IMR-90 (cell line): ENCODE measurements at regions not wholly inside any gene's neighbourhood (a gene's known extent, or its start where the extent isn't known, plus 50 kb on each side); places are given as distances from the start of the nearest gene placed in this dataset.

Source experiments
- ATAC-seq: fragments of 200-7000 bp; cut with Tn5 transposase; 2 replicates; pipeline ENCODE4 v1.9.1; 2020; ENCODE audit warnings: low read depth, mild to moderate bottlenecking, moderate library complexity
- BruUV-seq: library from RNA; stranded (reverse); fragments of 400-500 nt; replicated peaks from 2 replicates; lab custom pipeline; 2021; lab: Mats Ljungman, UMichigan
- CTCF ChIA-PET: fragments of 300-600 bp; formaldehyde crosslinking; extraction: SDS; loops from one replicate; lab custom pipeline; 2021; ENCODE audit warnings: antibody characterized with exemption; lab: Yijun Ruan, JAX
- POLR2A ChIA-PET: fragments of 300-600 bp; sonication (Branson Sonifier 250); formaldehyde crosslinking; loops from one replicate; lab custom pipeline; 2022; ENCODE audit warnings: antibody characterized with exemption; ENCODE audit not compliant: unreplicated experiment; lab: Charles Lee
- DNase-seq: peaks from one replicate; pipeline ENCODE4 v3.0.0; 2013
- H2AFZ ChIP-seq: replicated peaks from 2 replicates; pipeline ENCODE3; 2013; ENCODE audit warnings: low read length, mild to moderate bottlenecking; ENCODE audit not compliant: poor library complexity
- H2AK5ac ChIP-seq: 2 replicates; pipeline ENCODE4 v1.6.1; 2013; ENCODE audit warnings: low read depth, low read length, inconsistent platforms
- H2AK9ac ChIP-seq: replicated peaks from 2 replicates; pipeline ENCODE3; 2013; ENCODE audit warnings: mild to moderate bottlenecking, low read depth, low read length, moderate library complexity; ENCODE audit not compliant: poor library complexity
- H2BK120ac ChIP-seq: 2 replicates; pipeline ENCODE4 v1.6.1; 2013; ENCODE audit warnings: low read depth, low read length, inconsistent platforms
- H2BK15ac ChIP-seq: 3 replicates; pipeline ENCODE4 v1.6.1; 2013; ENCODE audit warnings: low read depth, low read length, inconsistent platforms
- H2BK20ac ChIP-seq: 2 replicates; pipeline ENCODE4 v1.6.1; 2013; ENCODE audit warnings: low read depth, mild to moderate bottlenecking, inconsistent platforms, low read length, moderate library complexity
- H2BK5ac ChIP-seq: 2 replicates; pipeline ENCODE4 v1.6.1; 2013; ENCODE audit warnings: mild to moderate bottlenecking, low read depth, low read length, inconsistent platforms; ENCODE audit not compliant: poor library complexity, severe bottlenecking
- H3K14ac ChIP-seq: replicated peaks from 2 replicates; pipeline ENCODE4 v1.6.1; 2013; ENCODE audit warnings: low read depth, low read length, inconsistent platforms
- H3K18ac ChIP-seq: 2 replicates; pipeline ENCODE4 v1.6.1; 2013; ENCODE audit warnings: low read depth, low read length, control low read depth
- H3K23ac ChIP-seq: 2 replicates; pipeline ENCODE4 v1.6.1; 2013; ENCODE audit warnings: low read depth, low read length, inconsistent platforms
- H3K27ac ChIP-seq: 2 replicates; pipeline ENCODE4 v1.5.1; 2013; ENCODE audit warnings: mild to moderate bottlenecking, control low read depth, low read length; ENCODE audit not compliant: insufficient read depth
- H3K27me3 ChIP-seq: 2 replicates; pipeline ENCODE4 v1.6.1; 2013; ENCODE audit warnings: low read length; ENCODE audit not compliant: control insufficient read depth, insufficient read depth
- H3K36me3 ChIP-seq: 2 replicates; pipeline ENCODE4 v1.6.1; 2013; ENCODE audit warnings: low read length, mixed read lengths; ENCODE audit not compliant: control insufficient read depth, insufficient read depth
- H3K4ac ChIP-seq: 2 replicates; pipeline ENCODE4 v1.6.1; 2013; ENCODE audit warnings: low read depth, low read length, inconsistent platforms
- H3K4me1 ChIP-seq: 2 replicates; pipeline ENCODE4 v1.6.1; 2013; ENCODE audit warnings: low read length, mixed read lengths; ENCODE audit not compliant: control insufficient read depth, insufficient read depth
- H3K4me2 ChIP-seq: 2 replicates; pipeline ENCODE4 v1.6.1; 2013; ENCODE audit warnings: low read depth, mild to moderate bottlenecking, control low read depth, low read length, moderate library complexity
- H3K4me3 ChIP-seq: 2 replicates; pipeline ENCODE4 v1.5.1; 2013; ENCODE audit warnings: low read depth, mild to moderate bottlenecking, control low read depth, low read length, moderate library complexity; ENCODE audit not compliant: insufficient read depth
- H3K56ac ChIP-seq: 2 replicates; pipeline ENCODE4 v1.6.1; 2013; ENCODE audit warnings: low read length, inconsistent platforms; ENCODE audit not compliant: insufficient read depth; ENCODE audit errors: extremely low read depth
- H3K79me1 ChIP-seq, 2 experiments: 2 replicates each; pipeline ENCODE4 v1.6.1; 2013; ENCODE audit warnings: low read length in 2 of 2, inconsistent platforms in 1 of 2, low read depth in 1 of 2
- H3K9ac ChIP-seq: 2 replicates; pipeline ENCODE4 v1.6.1; 2013; ENCODE audit warnings: low read depth, low read length, control low read depth
- H3K9me1 ChIP-seq: 2 replicates; pipeline ENCODE4 v1.6.1; 2013; ENCODE audit warnings: low read length, inconsistent platforms; ENCODE audit not compliant: insufficient read depth
- H3K9me3 ChIP-seq: 2 replicates; pipeline ENCODE4 v1.6.1; 2013; ENCODE audit warnings: low read length; ENCODE audit not compliant: control insufficient read depth, insufficient read depth
- H4K20me1 ChIP-seq: 2 replicates; pipeline ENCODE4 v1.6.1; 2013; ENCODE audit warnings: low read length, inconsistent platforms; ENCODE audit not compliant: insufficient read depth
- H4K5ac ChIP-seq: 2 replicates; pipeline ENCODE4 v1.6.1; 2013; ENCODE audit warnings: mild to moderate bottlenecking, low read depth, low read length, control low read depth
- H4K8ac ChIP-seq, 2 experiments: 2 replicates each; pipeline ENCODE4 v1.6.1; 2013; ENCODE audit warnings: low read depth in 2 of 2, low read length in 2 of 2, control low read depth in 1 of 2, inconsistent platforms in 1 of 2
- H4K91ac ChIP-seq: 2 replicates; pipeline ENCODE4 v1.6.1; 2013; ENCODE audit warnings: low read depth, low read length, inconsistent platforms; ENCODE audit not compliant: insufficient read depth
- BHLHE40 ChIP-seq: fragments of 150-350 bp; IDR thresholded peaks from 2 replicates; pipeline ENCODE4 v1.6.1; 2016; ENCODE audit warnings: mild to moderate bottlenecking, low read depth, low read length
- CTCF ChIP-seq: conservative IDR thresholded peaks from 2 replicates; pipeline ENCODE4 v1.5.1; 2012; ENCODE audit warnings: mild to moderate bottlenecking, low read depth, low read length, improper control_type of control experiment
- FOS ChIP-seq: fragments of 150-350 bp; IDR thresholded peaks from 2 replicates; pipeline ENCODE4 v1.6.1; 2016; ENCODE audit warnings: low read depth, low read length
- MAFK ChIP-seq: IDR thresholded peaks from 2 replicates; pipeline ENCODE4 v1.6.1; 2012; ENCODE audit warnings: low read depth, low read length, improper control_type of control experiment
- MAZ ChIP-seq: IDR thresholded peaks from 2 replicates; pipeline ENCODE4 v1.6.1; 2012; ENCODE audit warnings: low read depth, mild to moderate bottlenecking, low read length, improper control_type of control experiment, moderate library complexity, borderline replicate concordance
- MXI1 ChIP-seq: IDR thresholded peaks from 2 replicates; pipeline ENCODE4 v1.6.1; 2012; ENCODE audit warnings: low read depth, mild to moderate bottlenecking, low read length, moderate library complexity, borderline replicate concordance
- POLR2A ChIP-seq: IDR thresholded peaks from 2 replicates; pipeline ENCODE4 v1.6.1; 2012; ENCODE audit warnings: mild to moderate bottlenecking, low read depth, low read length
- RAD21 ChIP-seq: IDR thresholded peaks from 2 replicates; pipeline ENCODE4 v1.6.1; 2012; ENCODE audit warnings: low read length, improper control_type of control experiment
- USF2 ChIP-seq: fragments of 150-350 bp; IDR thresholded peaks from 2 replicates; pipeline ENCODE4 v1.6.1; 2017; ENCODE audit warnings: mild to moderate bottlenecking, antibody characterized with exemption, low read length, low read depth
- WGBS, 2 experiments: methylation state at CpG; one replicate each; pipeline versions ENCODE4 v1.1.5 to v1.1.7; 2013; ENCODE audit warnings: missing lambda C conversion rate in 2 of 2; ENCODE audit not compliant: insufficient read length in 1 of 2; ENCODE audit errors: extremely low coverage in 2 of 2; 5-methylcytosine and 5-hydroxymethylcytosine counted together
- dilution Hi-C: fragments of 300-500 bp; cut with HindIII; formaldehyde crosslinking; loops from one replicate; pipeline ENCODE4 v1.14.3; 2018; ENCODE audit warnings: low sequenced_read_pairs; ENCODE audit not compliant: unreplicated experiment
- in situ Hi-C: fragments of 300-500 bp; cut with MboI; formaldehyde crosslinking; loops from 3 replicates; pipeline ENCODE4 v1.14.3; 2019; ENCODE audit warnings: low sequenced_read_pairs, inconsistent platforms, mixed read lengths
- intact Hi-C: fragments of 100-400 bp; cut with micrococcal nuclease; formaldehyde crosslinking; loops from 2 replicates; pipeline ENCODE4 v1.10.0; 2022

- Histone ChIP-seq H3K18ac (no peak overlapping the region), H2BK120ac (no peak overlapping the region), H4K91ac (no peak overlapping the region), H2AK9ac (no peak overlapping the region), H4K20me1 (no peaks in the 10 kb centered on the region), H3K4me2 (no peak overlapping the region), H2BK15ac (no peak overlapping the region), H3K4ac (no peak overlapping the region), H3K9me3 (peaks cover 5% of the 10 kb centered on the region), H3K9ac (no peak overlapping the region), H3K27ac (no peak overlapping the region), H4K8ac (no peak overlapping the region), H2BK20ac (no peak overlapping the region), H3K23ac (no peak overlapping the region), H2AK5ac (no peak overlapping the region), H3K79me1 (no peaks in the 10 kb centered on the region), H3K14ac (no peak overlapping the region), H3K4me1 (no peaks in the 10 kb centered on the region), H3K27me3 (no peaks in the 10 kb centered on the region), H3K4me3 (no peak overlapping the region), H3K36me3 (no peaks in the 10 kb centered on the region), H3K56ac (no peak overlapping the region), H3K9me1 (no peaks in the 10 kb centered on the region), H4K5ac (no peak overlapping the region), H2AFZ (no peak overlapping the region), H2BK5ac (no peak overlapping the region)
- intact Hi-C loops (no loop called here), dilution Hi-C loops (no loop called here), in situ Hi-C loops (no loop called here)
- CTCF ChIA-PET = no interaction called here
- ATAC-seq = no peak
- DNase-seq = no peak
- POLR2A ChIA-PET = no interaction called here
- TF ChIP-seq CTCF (no peak), MAFK (no peak), POLR2A (no peak), BHLHE40 (no peak), MAZ (no peak), USF2 (no peak), FOS (no peak), MXI1 (no peak), RAD21 (no peak)
- BruUV-seq = no TSS peak
- WGBS, 2 experiments = no CpG with 5 or more reads among the region's 3 CpGs
Measured at GRCh38 chr18:30066288-30066687, 976.3 kb downstream of the DSC3 start.
